ENCODE measurements at regions not wholly inside any gene's neighbourhood (a gene's known extent, or its start where the extent isn't known, plus 50 kb on each side); places are given as distances from the start of the nearest gene placed in this dataset.

- DNase-seq: no peak
Observed at GRCh38 chr9:80569236-80569635, 997.5 kb downstream of the TLE4 start.

- DNase-seq: no peak
Observed at GRCh38 chr9:80561526-80561925, 989.8 kb downstream of the TLE4 start.

GRCh38 chr9:80560976-80561375, 989.2 kb downstream of the TLE4 start:
- no peak for DNase-seq

- no peak for DNase-seq
Observed at GRCh38 chr9:80557256-80557655, 985.5 kb downstream of the TLE4 start.

- no peak for DNase-seq
Observed at GRCh38 chr9:80556631-80557030, 984.9 kb downstream of the TLE4 start.

GRCh38 chr9:80555782-80556325, 984.1 kb downstream of the TLE4 start:
- DNase-seq: no peak

GRCh38 chr9:80554856-80555255, 983.1 kb downstream of the TLE4 start:
- DNase-seq: no peak

- DNase-seq: no peak
Observed at GRCh38 chr9:80554301-80554700, 982.5 kb downstream of the TLE4 start.

- no peak for DNase-seq
Observed at GRCh38 chr9:80552931-80553330, 981.2 kb downstream of the TLE4 start.

- DNase-seq: no peak
Observed at GRCh38 chr9:80550181-80550580, 978.4 kb downstream of the TLE4 start.

- no peak for DNase-seq
Observed at GRCh38 chr9:80547613-80548012, 975.8 kb downstream of the TLE4 start.

GRCh38 chr9:80540387-80540786, 968.6 kb downstream of the TLE4 start:
- no peak for DNase-seq

- no peak for DNase-seq
Observed at GRCh38 chr9:80538976-80539375, 967.2 kb downstream of the TLE4 start.

GRCh38 chr9:80522465-80522864, 950.7 kb downstream of the TLE4 start:
- no peak for DNase-seq

GRCh38 chr9:80521151-80521550, 949.4 kb downstream of the TLE4 start:
- DNase-seq: no peak

- no peak for DNase-seq
Observed at GRCh38 chr9:80520231-80520630, 948.5 kb downstream of the TLE4 start.

GRCh38 chr9:80518441-80518840, 946.7 kb downstream of the TLE4 start:
- DNase-seq: no peak

- no peak for DNase-seq
Observed at GRCh38 chr9:80516679-80517078, 944.9 kb downstream of the TLE4 start.

GRCh38 chr9:80509358-80509757, 937.6 kb downstream of the TLE4 start:
- no peak for DNase-seq

- no peak for DNase-seq
Observed at GRCh38 chr9:80507611-80508010, 935.8 kb downstream of the TLE4 start.

- DNase-seq: no peak
Observed at GRCh38 chr9:80504601-80505230, 933.0 kb downstream of the TLE4 start.

GRCh38 chr9:80503671-80504281, 932.0 kb downstream of the TLE4 start:
- no peak for DNase-seq

GRCh38 chr9:80502306-80502705, 930.5 kb downstream of the TLE4 start:
- DNase-seq: no peak

GRCh38 chr9:80501635-80502034, 929.9 kb downstream of the TLE4 start:
- no peak for DNase-seq

- DNase-seq: no peak
Observed at GRCh38 chr9:80500300-80500699, 928.5 kb downstream of the TLE4 start.

All from activated CD4-positive, alpha-beta T cell treated with anti-CD3 and anti-CD28 coated beads, Interleukin-2, Interleukin-6, amounts not matched to agents 100 ng/mL and 50 ng/mL, durations not matched to agents 16 hours and 8 hours (primary cell).